PC-9 (cell line): ENCODE measurements at regions not wholly inside any gene's neighbourhood (a gene's known extent, or its start where the extent isn't known, plus 50 kb on each side); places are given as distances from the start of the nearest gene placed in this dataset.

Source experiments
- BruUV-seq: library from RNA; stranded (reverse); fragments of 400-500 nt; replicated peaks from 2 replicates; lab custom pipeline; 2021; lab: Mats Ljungman, UMichigan
- CTCF ChIA-PET: fragments of 300-600 bp; sonication (Branson Sonifier 250); formaldehyde crosslinking; loops from one replicate; lab custom pipeline; 2022; ENCODE audit warnings: antibody characterized with exemption; lab: Charles Lee
- POLR2A ChIA-PET: fragments of 300-600 bp; sonication (Branson Sonifier 250); formaldehyde crosslinking; loops from one replicate; lab custom pipeline; 2022; ENCODE audit warnings: antibody characterized with exemption; ENCODE audit not compliant: unreplicated experiment; lab: Charles Lee
- DNase-seq, 2 experiments: peaks; one replicate each; pipeline versions ENCODE4 v3.0.0 to v3.0.0-alpha.2; 2015 to 2022; ENCODE audit warnings: mixed read lengths in 1 of 2
- H2AFZ ChIP-seq: fragments of 200-600 bp; sonication (generic); 2 replicates; pipeline ENCODE4 v1.8.1; 2017; ENCODE audit warnings: antibody characterized with exemption
- H3F3A ChIP-seq: fragments of 200-600 bp; sonication (generic); 2 replicates; pipeline ENCODE4 v1.8.1; 2017; ENCODE audit warnings: antibody characterized with exemption, mild to moderate bottlenecking, low read depth; ENCODE audit not compliant: insufficient read depth
- H3K27ac ChIP-seq: fragments of 200-600 bp; sonication (generic); 2 replicates; pipeline ENCODE4 v1.6.1; 2016; ENCODE audit warnings: mixed run types
- H3K27me3 ChIP-seq: fragments of 200-600 bp; sonication (generic); 2 replicates; pipeline ENCODE4 v1.6.1; 2016; ENCODE audit warnings: low read depth, mixed run types; ENCODE audit not compliant: insufficient read depth
- H3K36me3 ChIP-seq: fragments of 200-600 bp; sonication (generic); 2 replicates; pipeline ENCODE4 v1.6.1; 2016; ENCODE audit warnings: low read depth, mixed run types
- H3K4me1 ChIP-seq: fragments of 200-600 bp; sonication (generic); replicated peaks from 2 replicates; pipeline ENCODE4 v1.6.1; 2016; ENCODE audit warnings: mixed run types; ENCODE audit not compliant: insufficient read depth
- H3K4me2 ChIP-seq: fragments of 200-600 bp; sonication (generic); 2 replicates; pipeline ENCODE4 v1.6.1; 2017; ENCODE audit warnings: mixed run types
- H3K4me3 ChIP-seq: fragments of 200-600 bp; sonication (generic); 2 replicates; pipeline ENCODE4 v1.6.1; 2016; ENCODE audit warnings: mixed run types
- H3K79me2 ChIP-seq: fragments of 200-600 bp; sonication (generic); 2 replicates; pipeline ENCODE4 v1.6.1; 2017; ENCODE audit warnings: low read depth, mixed run types
- H3K9me2 ChIP-seq: fragments of 200-600 bp; sonication (generic); 2 replicates; pipeline ENCODE4 v1.8.1; 2017; ENCODE audit warnings: mild to moderate bottlenecking; ENCODE audit not compliant: insufficient read depth
- H3K9me3 ChIP-seq: fragments of 200-600 bp; sonication (generic); 2 replicates; pipeline ENCODE4 v1.8.1; 2016; ENCODE audit warnings: low read depth; ENCODE audit not compliant: insufficient read depth
- H4K20me1 ChIP-seq: fragments of 200-600 bp; sonication (generic); 2 replicates; pipeline ENCODE4 v1.8.1; 2017; ENCODE audit not compliant: insufficient read depth
- CTCF ChIP-seq: fragments of 200-600 bp; sonication (generic); conservative IDR thresholded peaks from 2 replicates; pipeline ENCODE4 v1.6.1; 2017; ENCODE audit warnings: mixed run types, antibody characterized with exemption, mild to moderate bottlenecking, moderate library complexity
- EZH2 ChIP-seq: fragments of 200-600 bp; sonication (generic); IDR thresholded peaks from 2 replicates; pipeline ENCODE4 v1.8.0; 2017; ENCODE audit warnings: antibody characterized with exemption, low read depth
- intact Hi-C: fragments of 100-400 bp; cut with micrococcal nuclease; formaldehyde crosslinking; loops from one replicate; pipeline ENCODE4 v1.10.0; 2022; ENCODE audit not compliant: unreplicated experiment

- Histone ChIP-seq H3K4me3 (no peak overlapping the region), H3K9me2 (no peaks in the 10 kb centered on the region), H3K4me1 (no peaks in the 10 kb centered on the region), H3K36me3 (no peaks in the 10 kb centered on the region), H3K4me2 (no peak overlapping the region), H3K27ac (no peak overlapping the region), H3K9me3 (no peaks in the 10 kb centered on the region), H2AFZ (no peak overlapping the region), H3F3A (no peaks in the 10 kb centered on the region), H3K79me2 (no peaks in the 10 kb centered on the region), H4K20me1 (no peaks in the 10 kb centered on the region), H3K27me3 (no peaks in the 10 kb centered on the region)
- ChIA-PET CTCF (no interaction called here), POLR2A (no interaction called here)
- intact Hi-C loops, result no loop called here
- no TSS peak for BruUV-seq
- TF ChIP-seq EZH2, result no peak
- no peak for TF ChIP-seq CTCF
- no peak for DNase-seq
Measured at GRCh38 chr3:148266341-148266740, 431.4 kb upstream of the AGTR1 start.

- no peak for DNase-seq
- Histone ChIP-seq H3K27ac (no peak overlapping the region), H4K20me1 (no peaks in the 10 kb centered on the region), H3K36me3 (no peaks in the 10 kb centered on the region), H3F3A (no peaks in the 10 kb centered on the region), H3K9me3 (no peaks in the 10 kb centered on the region), H3K4me3 (no peak overlapping the region), H3K27me3 (no peaks in the 10 kb centered on the region), H2AFZ (no peak overlapping the region), H3K79me2 (no peaks in the 10 kb centered on the region), H3K4me1 (no peaks in the 10 kb centered on the region), H3K4me2 (no peak overlapping the region), H3K9me2 (no peaks in the 10 kb centered on the region)
- TF ChIP-seq CTCF (no peak), EZH2 (no peak)
- POLR2A ChIA-PET, result no interaction called here
- CTCF ChIA-PET, result no interaction called here
- BruUV-seq, result no TSS peak
- intact Hi-C loops, result no loop called here
Measured at GRCh38 chr3:148269816-148270215, 427.9 kb upstream of the AGTR1 start.

- Histone ChIP-seq H3K9me2 (no peaks in the 10 kb centered on the region; the same call in 1 of the 2 replicates), H2AFZ (no peak overlapping the region), H3K4me2 (no peak overlapping the region), H3K79me2 (no peaks in the 10 kb centered on the region), H3F3A (no peaks in the 10 kb centered on the region), H3K27ac (no peak overlapping the region), H3K27me3 (no peaks in the 10 kb centered on the region), H3K9me3 (no peaks in the 10 kb centered on the region), H3K36me3 (no peaks in the 10 kb centered on the region), H3K4me1 (no peaks in the 10 kb centered on the region), H4K20me1 (no peaks in the 10 kb centered on the region), H3K4me3 (no peak overlapping the region)
- DNase-seq, result no peak
- TF ChIP-seq CTCF (no peak), EZH2 (no peak)
- BruUV-seq, result no TSS peak
- POLR2A ChIA-PET, result no interaction called here
- intact Hi-C loops, result no loop called here
- CTCF ChIA-PET, result no interaction called here
Measured at GRCh38 chr3:148280623-148281242, 417.0 kb upstream of the AGTR1 start.
